ENCODE measurements at regions not wholly inside any gene's neighbourhood (a gene's known extent, or its start where the extent isn't known, plus 50 kb on each side); places are given as distances from the start of the nearest gene placed in this dataset.

- intact Hi-C loops (cut with micrococcal nuclease) (no loop called here), dilution Hi-C loops (cut with MboI; ENCODE audit: extremely low pct_ligation_motif_present, low sequenced_read_pairs) (loop anchor here (10.0 kb wide), 1 partner anchor 256 kb away; no protein-coding TSS in a partner anchor)
- Histone ChIP-seq H3K27ac (ENCODE audit: insufficient read depth, low read depth, low read length) (no peak overlapping the region), H4K20me1 (replicated peaks; ENCODE audit: control insufficient read depth, extremely low read depth, insufficient read depth, low read length) (no peaks in the 10 kb centered on the region), H3K27me3 (ENCODE audit: control insufficient read depth in 2 of 2, insufficient read depth in 2 of 2, low read length in 2 of 2) (no peaks in the 10 kb centered on the region), H3K36me3 (ENCODE audit: control insufficient read depth in 2 of 2, extremely low read depth in 1 of 2, insufficient read depth in 2 of 2, low read length in 2 of 2) (no peaks in the 10 kb centered on the region), H3K4me1 (ENCODE audit: control insufficient read depth, extremely low read depth, insufficient read depth, low read length) (peaks cover 7% of the 10 kb centered on the region), H2AFZ (ENCODE audit: low read depth, low read length) (no peak overlapping the region), H3K79me2 (ENCODE audit: control insufficient read depth, insufficient read depth, low read length) (no peaks in the 10 kb centered on the region), H3K9me1 (replicated peaks; ENCODE audit: control insufficient read depth, extremely low read depth, insufficient read depth, low read length) (no peaks in the 10 kb centered on the region), H3K4me2 (ENCODE audit: insufficient read depth, low read length) (no peak overlapping the region), H3K9me3 (replicated peaks; ENCODE audit: control insufficient read depth, insufficient read depth, low read length) (no peaks in the 10 kb centered on the region), H3K4me3 (replicated peaks in 1 of 3; ENCODE audit: insufficient read depth in 1 of 3, low read depth in 1 of 3, low read length in 3 of 3) (no peak overlapping the region), H3K9ac (replicated peaks; ENCODE audit: extremely low read depth, insufficient read depth, low read length) (no peak overlapping the region)
- no TSS peak for BruUV-seq (replicated peaks)
- CTCF ChIA-PET: interaction anchor here (1.3 to 11.3 kb wide), 4 partner anchors 14 to 265 kb away, joined by 3 to 286 read pairs (median 46); no protein-coding TSS in a partner anchor
- TF ChIP-seq GATA2 (IDR thresholded peaks at IDR 0.05; ENCODE audit: insufficient read depth, insufficient read length, low read depth, low read length) (no peak), POLR2AphosphoS5 (IDR thresholded peaks at IDR 0.05; ENCODE audit: insufficient read depth, low read depth, low read length) (no peak), JUN (IDR thresholded peaks at IDR 0.05; ENCODE audit: borderline replicate concordance, insufficient read depth, insufficient read length, low read depth) (no peak), MAX (IDR thresholded peaks at IDR 0.05; ENCODE audit: insufficient read depth, insufficient read length) (no peak), FOS (IDR thresholded peaks at IDR 0.05; ENCODE audit: borderline replicate concordance, insufficient read depth, low read length) (no peak), MYC (IDR thresholded peaks at IDR 0.05; ENCODE audit: low read depth, low read length) (no peak), CTCF (IDR thresholded peaks at IDR 0.05; ENCODE audit: extremely low read depth in 1 of 2, insufficient read depth in 1 of 2, low read depth in 1 of 2, low read length in 2 of 2) (no peak), POLR2A (IDR thresholded peaks at IDR 0.05; ENCODE audit: low read depth, low read length) (no peak), EZH2 (IDR thresholded peaks at IDR 0.05; ENCODE audit: borderline replicate concordance, low read depth, low read length, severe bottlenecking) (no peak)
- FAIRE-seq: no peak
- DNase-seq (ENCODE audit: low read depth, low spot score): no peak
- POLR2A ChIA-PET: no interaction called here
These were observed 52.0 kb downstream of the RTL9 start for GRCh38 chrX:110410603-110411002.
